Suprapubic skin (tissue), 4 donors: ENCODE measurements at regions not wholly inside any gene's neighbourhood (a gene's known extent, or its start where the extent isn't known, plus 50 kb on each side); places are given as distances from the start of the nearest gene placed in this dataset.

Experiments
- CTCF ChIP-seq, 2 donors: fragments of 200-600 bp in 1 of 2; fragments of 450-650 bp in 1 of 2; sonication (generic) in 1 of 2; IDR thresholded peaks; one replicate each; pipeline ENCODE4 v1.5.1; 2016 to 2019; ENCODE audit warnings: antibody characterized with exemption in 2 of 2, mild to moderate bottlenecking in 1 of 2, moderate library complexity in 1 of 2
- EP300 ChIP-seq: sonication (generic); formaldehyde crosslinking; IDR thresholded peaks from one replicate; pipeline ENCODE4 v1.6.1; 2017; ENCODE audit warnings: antibody characterized with exemption
- POLR2A ChIP-seq, 2 donors: fragments of 450-650 bp; IDR thresholded peaks; one replicate each; pipeline ENCODE4 v1.6.1; 2017; ENCODE audit warnings: antibody characterized with exemption in 2 of 2, mild to moderate bottlenecking in 2 of 2, moderate library complexity in 2 of 2
- POLR2AphosphoS5 ChIP-seq, 3 donors: sonication (generic); formaldehyde crosslinking; IDR thresholded peaks; one replicate each; pipeline ENCODE4 v1.6.1; 2017; ENCODE audit warnings: antibody characterized with exemption in 3 of 3

DNA sequence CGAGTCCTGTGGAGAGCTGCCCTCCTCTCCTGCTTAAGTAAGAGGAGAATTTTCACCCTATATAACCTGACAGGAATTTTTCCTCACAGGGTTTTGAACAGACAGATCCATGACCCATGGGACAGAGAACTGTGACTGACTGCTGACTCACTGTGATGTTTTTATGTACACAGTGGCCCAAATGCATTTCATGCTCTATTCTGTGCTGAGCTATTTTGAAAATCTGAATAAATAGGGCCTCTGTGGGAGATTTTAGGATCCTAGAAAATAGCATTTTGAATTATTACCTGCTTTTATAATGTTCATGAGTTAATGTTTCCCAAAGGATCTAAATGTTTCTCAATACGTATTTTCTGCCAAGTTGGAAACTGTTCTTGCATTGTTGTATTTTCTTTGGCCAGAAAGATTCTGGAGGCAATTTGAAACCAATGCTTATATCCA, 577.4 kb downstream of the HTR1B start:
- no peak for TF ChIP-seq CTCF (IDR thresholded peaks at IDR 0.05)
- TF ChIP-seq POLR2A (IDR thresholded peaks at IDR 0.05): no peak
- no peak for TF ChIP-seq POLR2AphosphoS5 (IDR thresholded peaks at IDR 0.05)
- TF ChIP-seq EP300: no peak
